GM12892 (cell line): ENCODE measurements at regions not wholly inside any gene's neighbourhood (a gene's known extent, or its start where the extent isn't known, plus 50 kb on each side); places are given as distances from the start of the nearest gene placed in this dataset.

ENCODE experiments used
- POLR2A ChIP-seq: IDR thresholded peaks from 2 replicates; pipeline ENCODE4 v1.6.1; 2011; ENCODE audit warnings: low read depth, low read length, control low read depth
- POLR2AphosphoS5 ChIP-seq: IDR thresholded peaks from 2 replicates; pipeline ENCODE4 v1.6.1; 2011; ENCODE audit warnings: low read depth, low read length, control low read depth
- TAF1 ChIP-seq: IDR thresholded peaks from 2 replicates; pipeline ENCODE4 v1.6.1; 2011; ENCODE audit warnings: low read depth, mild to moderate bottlenecking, control low read depth, low read length, borderline replicate concordance

- TF ChIP-seq POLR2A (no peak), POLR2AphosphoS5 (no peak), TAF1 (no peak)
Measured at GRCh38 chr11:24246715-24247114, 250.1 kb upstream of the LUZP2 start.
